ENCODE measurements at regions not wholly inside any gene's neighbourhood (a gene's known extent, or its start where the extent isn't known, plus 50 kb on each side); places are given as distances from the start of the nearest gene placed in this dataset.

DNA sequence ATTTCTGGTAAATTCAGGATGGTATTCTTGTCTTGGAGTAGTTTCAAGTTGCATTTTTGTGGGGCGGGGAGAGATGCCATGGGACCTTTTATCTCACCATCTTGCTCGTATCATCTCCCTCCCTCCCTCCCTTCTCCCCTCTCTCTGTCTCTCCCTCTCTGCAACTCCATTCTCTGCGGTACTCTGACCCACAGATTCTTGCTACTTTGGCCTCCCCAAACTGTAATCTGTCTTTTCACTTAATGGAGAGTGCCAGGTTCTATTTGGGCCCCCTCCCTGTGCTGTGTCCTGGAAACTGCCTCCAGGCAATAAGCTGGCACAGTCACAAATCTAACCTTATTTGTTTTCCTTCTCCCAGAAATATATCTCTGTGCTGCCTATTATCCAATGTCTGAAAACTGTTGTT is 175.2 kb downstream of the PAWR start:
- TF ChIP-seq, protein P1, sequence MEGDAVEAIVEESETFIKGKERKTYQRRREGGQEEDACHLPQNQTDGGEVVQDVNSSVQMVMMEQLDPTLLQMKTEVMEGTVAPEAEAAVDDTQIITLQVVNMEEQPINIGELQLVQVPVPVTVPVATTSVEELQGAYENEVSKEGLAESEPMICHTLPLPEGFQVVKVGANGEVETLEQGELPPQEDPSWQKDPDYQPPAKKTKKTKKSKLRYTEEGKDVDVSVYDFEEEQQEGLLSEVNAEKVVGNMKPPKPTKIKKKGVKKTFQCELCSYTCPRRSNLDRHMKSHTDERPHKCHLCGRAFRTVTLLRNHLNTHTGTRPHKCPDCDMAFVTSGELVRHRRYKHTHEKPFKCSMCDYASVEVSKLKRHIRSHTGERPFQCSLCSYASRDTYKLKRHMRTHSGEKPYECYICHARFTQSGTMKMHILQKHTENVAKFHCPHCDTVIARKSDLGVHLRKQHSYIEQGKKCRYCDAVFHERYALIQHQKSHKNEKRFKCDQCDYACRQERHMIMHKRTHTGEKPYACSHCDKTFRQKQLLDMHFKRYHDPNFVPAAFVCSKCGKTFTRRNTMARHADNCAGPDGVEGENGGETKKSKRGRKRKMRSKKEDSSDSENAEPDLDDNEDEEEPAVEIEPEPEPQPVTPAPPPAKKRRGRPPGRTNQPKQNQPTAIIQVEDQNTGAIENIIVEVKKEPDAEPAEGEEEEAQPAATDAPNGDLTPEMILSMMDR (IDR thresholded peaks at IDR 0.05): no peak
- intact Hi-C loops (cut with DNase I): no loop called here
- no peak for ATAC-seq

DNA sequence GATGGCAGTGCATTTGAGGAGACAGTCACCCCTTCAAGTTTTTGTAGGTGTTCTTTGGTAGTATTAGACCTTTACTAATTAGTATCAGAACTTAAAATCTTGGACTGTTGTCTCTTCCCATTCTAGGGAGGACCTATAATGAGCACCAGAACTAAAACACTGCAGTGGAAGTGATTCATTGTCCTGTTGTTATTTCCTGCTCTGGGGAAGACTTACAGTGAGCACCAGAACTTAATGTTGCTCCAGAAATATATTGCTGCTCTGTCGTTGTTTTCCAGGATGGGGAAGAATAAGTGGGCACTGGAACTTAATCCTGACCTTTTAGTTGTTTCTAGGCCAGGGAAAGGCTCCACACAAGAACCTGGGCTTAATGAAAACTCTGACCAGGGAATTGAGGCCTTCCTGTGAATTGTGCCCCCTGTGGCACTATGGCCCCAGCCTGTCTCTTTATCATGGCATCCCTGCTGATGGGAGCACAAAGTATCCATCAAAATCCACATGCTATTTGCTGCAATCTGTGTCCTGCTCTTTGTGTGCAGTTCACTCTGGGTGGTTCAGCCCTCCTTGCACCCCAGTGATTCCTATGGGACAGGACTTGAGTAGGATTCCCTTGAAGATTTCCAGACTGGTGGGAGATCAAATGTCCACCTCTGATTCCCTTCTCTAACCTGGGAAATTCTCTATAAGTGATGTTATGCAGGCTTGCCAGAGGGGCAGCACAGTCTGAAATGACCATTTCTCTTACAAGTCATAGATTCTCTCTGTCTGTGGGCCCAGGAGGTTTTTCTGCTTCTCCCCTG is 175.8 kb downstream of the PAWR start:
- Histone ChIP-seq H3K4me3 (no peak overlapping the region), H3K27me3 (no peaks in the 10 kb centered on the region), H3K27ac (no peak overlapping the region), H3K4me1 (no peaks in the 10 kb centered on the region), H3K36me3 (no peaks in the 10 kb centered on the region), H3K9me3 (no peaks in the 10 kb centered on the region)
- intact Hi-C loops (cut with DNase I): no loop called here
- TF ChIP-seq, protein P1 (IDR thresholded peaks at IDR 0.05): no peak
- ATAC-seq: no peak
- no peak for DNase-seq

More for the DNA sequence above, 175.2 kb downstream of the PAWR start:
- H3K27ac ChIP-seq: no peak overlapping the region
- H3K4me3 ChIP-seq: no peak overlapping the region
- no peaks in the 10 kb centered on the region for H3K9me3 ChIP-seq
- no peak for DNase-seq
- no peaks in the 10 kb centered on the region for H3K4me1 ChIP-seq
- H3K27me3 ChIP-seq: no peaks in the 10 kb centered on the region
- H3K36me3 ChIP-seq: no peaks in the 10 kb centered on the region

DNA sequence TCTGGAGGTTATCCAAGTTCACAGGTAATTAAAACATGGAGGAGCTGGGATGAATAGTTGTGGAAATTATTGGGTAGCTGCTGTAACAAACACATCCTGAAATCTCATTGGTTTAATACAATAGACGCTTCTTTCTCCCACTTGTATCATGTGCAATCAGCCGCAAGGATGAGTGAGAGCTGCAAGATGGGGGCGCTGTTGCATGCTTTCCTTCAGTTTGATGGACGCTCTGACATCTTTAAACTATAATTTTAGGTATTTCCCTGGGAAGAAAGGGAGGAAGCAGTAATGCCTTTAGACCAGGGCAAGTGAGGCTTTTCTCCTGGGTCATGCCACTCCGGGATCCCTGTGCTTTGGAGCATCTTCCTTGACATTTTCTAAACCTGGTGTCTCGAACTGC is 178.7 kb downstream of the PAWR start:
- H3K27ac ChIP-seq: no peak overlapping the region
- DNase-seq (no peak), ATAC-seq (no peak)
- H3K9me3 ChIP-seq: no peaks in the 10 kb centered on the region
- intact Hi-C loops (cut with DNase I): no loop called here
- H3K36me3 ChIP-seq: no peaks in the 10 kb centered on the region
- no peaks in the 10 kb centered on the region for H3K27me3 ChIP-seq
- H3K4me1 ChIP-seq: no peaks in the 10 kb centered on the region
- no peak overlapping the region for H3K4me3 ChIP-seq
- TF ChIP-seq, protein P1 (IDR thresholded peaks at IDR 0.05): no peak

DNA sequence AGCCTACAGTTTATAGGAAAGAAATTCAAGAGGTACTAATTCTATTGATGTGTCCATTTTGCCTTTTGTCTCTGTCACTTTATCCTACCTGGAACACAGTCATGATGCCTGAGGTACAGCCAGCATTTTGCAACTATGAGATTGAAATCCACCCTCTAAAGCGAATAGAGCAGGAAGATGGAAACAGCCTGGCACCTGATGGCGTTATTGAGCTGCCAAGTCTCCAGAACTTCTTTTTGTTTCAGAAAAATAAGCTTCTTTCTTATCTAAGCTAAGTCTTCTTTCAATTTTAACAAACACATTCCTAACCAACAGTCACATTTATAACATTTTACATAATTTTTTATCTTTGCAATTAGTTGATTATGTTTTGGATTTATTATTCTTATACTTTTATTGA is 182.1 kb downstream of the PAWR start:
- H3K4me1 ChIP-seq: no peaks in the 10 kb centered on the region
- intact Hi-C loops (cut with DNase I): no loop called here
- ATAC-seq (no peak), DNase-seq (no peak)
- H3K36me3 ChIP-seq: no peaks in the 10 kb centered on the region
- H3K4me3 ChIP-seq: no peak overlapping the region
- H3K27me3 ChIP-seq: no peaks in the 10 kb centered on the region
- TF ChIP-seq, protein P1 (IDR thresholded peaks at IDR 0.05): no peak
- no peaks in the 10 kb centered on the region for H3K9me3 ChIP-seq
- H3K27ac ChIP-seq: no peak overlapping the region
